Gastrocnemius medialis (tissue), 4 donors: ENCODE measurements at regions not wholly inside any gene's neighbourhood (a gene's known extent, or its start where the extent isn't known, plus 50 kb on each side); places are given as distances from the start of the nearest gene placed in this dataset.
"Not testable (repeated sequence)": the region's sequence is repeated elsewhere in the genome, so short reads cannot be mapped to it uniquely, and the experiment has no call there.

Experiments used
- POLR2A ChIP-seq, 2 donors: fragments of 450-650 bp; IDR thresholded peaks; one replicate each; pipeline ENCODE4 v1.6.1; 2017; ENCODE audit warnings: antibody characterized with exemption in 2 of 2, mild to moderate bottlenecking in 2 of 2, moderate library complexity in 2 of 2
- TF ChIP-seq, protein P1 (sequence below), 5 experiments: fragments of 450-650 bp in 3 of 5; fragments of 200-600 bp in 2 of 5; sonication (generic) in 2 of 5; IDR thresholded peaks in 4 of 5; conservative IDR thresholded peaks in 1 of 5; 1 replicate in 4 of 5; 2 replicates in 1 of 5; pipeline ENCODE4 v1.5.1; 2016 to 2019; ENCODE audit warnings: antibody characterized with exemption in 5 of 5, mild to moderate bottlenecking in 3 of 5, moderate library complexity in 3 of 5

GRCh38 chr11:130984241-130984640 lies 68.0 kb upstream of the SNX19 start:
- TF ChIP-seq POLR2A (IDR thresholded peaks at IDR 0.05): not testable (repeated sequence)
- TF ChIP-seq, protein P1, sequence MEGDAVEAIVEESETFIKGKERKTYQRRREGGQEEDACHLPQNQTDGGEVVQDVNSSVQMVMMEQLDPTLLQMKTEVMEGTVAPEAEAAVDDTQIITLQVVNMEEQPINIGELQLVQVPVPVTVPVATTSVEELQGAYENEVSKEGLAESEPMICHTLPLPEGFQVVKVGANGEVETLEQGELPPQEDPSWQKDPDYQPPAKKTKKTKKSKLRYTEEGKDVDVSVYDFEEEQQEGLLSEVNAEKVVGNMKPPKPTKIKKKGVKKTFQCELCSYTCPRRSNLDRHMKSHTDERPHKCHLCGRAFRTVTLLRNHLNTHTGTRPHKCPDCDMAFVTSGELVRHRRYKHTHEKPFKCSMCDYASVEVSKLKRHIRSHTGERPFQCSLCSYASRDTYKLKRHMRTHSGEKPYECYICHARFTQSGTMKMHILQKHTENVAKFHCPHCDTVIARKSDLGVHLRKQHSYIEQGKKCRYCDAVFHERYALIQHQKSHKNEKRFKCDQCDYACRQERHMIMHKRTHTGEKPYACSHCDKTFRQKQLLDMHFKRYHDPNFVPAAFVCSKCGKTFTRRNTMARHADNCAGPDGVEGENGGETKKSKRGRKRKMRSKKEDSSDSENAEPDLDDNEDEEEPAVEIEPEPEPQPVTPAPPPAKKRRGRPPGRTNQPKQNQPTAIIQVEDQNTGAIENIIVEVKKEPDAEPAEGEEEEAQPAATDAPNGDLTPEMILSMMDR (IDR thresholded peaks at IDR 0.05 in 4 of 5, conservative IDR thresholded peaks at IDR 0.05 in 1 of 5): not testable (repeated sequence)
